GM12878 (cell line): ENCODE measurements at regions not wholly inside any gene's neighbourhood (a gene's known extent, or its start where the extent isn't known, plus 50 kb on each side); places are given as distances from the start of the nearest gene placed in this dataset.

Experiments used
- CBX3 ChIP-seq: fragments of 200-600 bp; sonication (generic); IDR thresholded peaks from 2 replicates; pipeline ENCODE4 v1.6.1; 2016; ENCODE audit warnings: low read depth, borderline replicate concordance
- CREM ChIP-seq: IDR thresholded peaks from 2 replicates; pipeline ENCODE4 v1.6.1; 2014; ENCODE audit warnings: antibody characterized with exemption, low read depth
- EZH2 ChIP-seq: IDR thresholded peaks from 2 replicates; pipeline ENCODE4 v1.6.1; 2012; ENCODE audit warnings: low read depth, mild to moderate bottlenecking, control low read depth, inconsistent platforms, low read length, borderline replicate concordance; ENCODE audit not compliant: control insufficient read depth
- MXI1 ChIP-seq: fragments of 150-350 bp; IDR thresholded peaks from 2 replicates; pipeline ENCODE4 v1.6.1; 2011; ENCODE audit warnings: low read depth, mild to moderate bottlenecking, inconsistent platforms, low read length, improper control_type of control experiment
- SUZ12 ChIP-seq: fragments of 200-600 bp; sonication (generic); IDR thresholded peaks from one replicate; pipeline ENCODE4 v1.6.1; 2018; ENCODE audit warnings: antibody characterized with exemption, mild to moderate bottlenecking; ENCODE audit not compliant: unreplicated experiment
- TF ChIP-seq, protein P1 (sequence below), 3 experiments: IDR thresholded peaks in 2 of 3; conservative IDR thresholded peaks in 1 of 3; 2 replicates each; pipeline ENCODE4 v1.5.1; 2011; ENCODE audit warnings: low read depth in 3 of 3, low read length in 3 of 3, mild to moderate bottlenecking in 3 of 3, control low read depth in 2 of 3, moderate library complexity in 2 of 3, inconsistent platforms in 1 of 3, mixed read lengths in 1 of 3; ENCODE audit not compliant: control insufficient read depth in 2 of 3, insufficient read depth in 1 of 3; ENCODE audit errors: extremely low read depth in 1 of 3

DNA sequence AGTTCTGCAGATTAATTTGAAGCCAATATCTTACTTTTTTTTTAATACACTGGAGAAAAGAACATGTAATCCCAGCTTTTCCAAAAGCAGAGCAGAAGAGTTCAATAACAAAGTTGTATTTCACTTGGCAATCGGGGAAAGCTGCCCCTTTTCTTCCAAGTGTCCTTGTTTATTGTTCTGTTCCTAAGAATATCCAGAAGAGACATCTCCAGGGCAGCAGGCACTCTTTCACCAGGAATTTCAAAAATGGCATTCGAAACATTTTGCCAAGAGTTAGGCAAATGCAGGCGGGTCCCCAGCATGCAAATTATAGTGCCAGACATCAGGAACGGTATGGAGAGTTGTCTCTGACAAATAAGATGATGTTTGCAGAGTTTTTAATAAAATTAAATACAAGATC, 494.5 kb downstream of the BCOR start:
- TF ChIP-seq EZH2, result no peak
- no peak for TF ChIP-seq SUZ12
- no peak for TF ChIP-seq MXI1
- no peak for TF ChIP-seq CREM
- TF ChIP-seq, protein P1, sequence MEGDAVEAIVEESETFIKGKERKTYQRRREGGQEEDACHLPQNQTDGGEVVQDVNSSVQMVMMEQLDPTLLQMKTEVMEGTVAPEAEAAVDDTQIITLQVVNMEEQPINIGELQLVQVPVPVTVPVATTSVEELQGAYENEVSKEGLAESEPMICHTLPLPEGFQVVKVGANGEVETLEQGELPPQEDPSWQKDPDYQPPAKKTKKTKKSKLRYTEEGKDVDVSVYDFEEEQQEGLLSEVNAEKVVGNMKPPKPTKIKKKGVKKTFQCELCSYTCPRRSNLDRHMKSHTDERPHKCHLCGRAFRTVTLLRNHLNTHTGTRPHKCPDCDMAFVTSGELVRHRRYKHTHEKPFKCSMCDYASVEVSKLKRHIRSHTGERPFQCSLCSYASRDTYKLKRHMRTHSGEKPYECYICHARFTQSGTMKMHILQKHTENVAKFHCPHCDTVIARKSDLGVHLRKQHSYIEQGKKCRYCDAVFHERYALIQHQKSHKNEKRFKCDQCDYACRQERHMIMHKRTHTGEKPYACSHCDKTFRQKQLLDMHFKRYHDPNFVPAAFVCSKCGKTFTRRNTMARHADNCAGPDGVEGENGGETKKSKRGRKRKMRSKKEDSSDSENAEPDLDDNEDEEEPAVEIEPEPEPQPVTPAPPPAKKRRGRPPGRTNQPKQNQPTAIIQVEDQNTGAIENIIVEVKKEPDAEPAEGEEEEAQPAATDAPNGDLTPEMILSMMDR (IDR thresholded peaks at IDR 0.05 in 2 of 3, conservative IDR thresholded peaks at IDR 0.05 in 1 of 3; ENCODE audit: control insufficient read depth in 2 of 3, extremely low read depth in 1 of 3, insufficient read depth in 1 of 3, low read depth in 3 of 3, low read length in 3 of 3), result no peak
- no peak for TF ChIP-seq CBX3
